ENCODE measurements at regions not wholly inside any gene's neighbourhood (a gene's known extent, or its start where the extent isn't known, plus 50 kb on each side); places are given as distances from the start of the nearest gene placed in this dataset.

- no peak for TF ChIP-seq ZNF221 (tag by site-specific recombination; IDR thresholded peaks at IDR 0.05; ENCODE audit: borderline replicate concordance)
These were observed 371.8 kb downstream of the BCL11B start (continued) for GRCh38 chr14:98900236-98900635.

- H3K9me3 ChIP-seq (ENCODE audit: control insufficient read depth, insufficient read depth, low read depth, low read length) = no peaks in the 10 kb centered on the region
- POLR2A ChIA-PET = no interaction called here
These were observed 371.2 kb downstream of the BCL11B start for GRCh38 chr14:98900798-98901197.

More at GRCh38 chr14:98900798-98901197, 371.2 kb downstream of the BCL11B start:
- TF ChIP-seq IKZF3 (tag by site-specific recombination; IDR thresholded peaks at IDR 0.05) = no peak
- TF ChIP-seq, protein P1, sequence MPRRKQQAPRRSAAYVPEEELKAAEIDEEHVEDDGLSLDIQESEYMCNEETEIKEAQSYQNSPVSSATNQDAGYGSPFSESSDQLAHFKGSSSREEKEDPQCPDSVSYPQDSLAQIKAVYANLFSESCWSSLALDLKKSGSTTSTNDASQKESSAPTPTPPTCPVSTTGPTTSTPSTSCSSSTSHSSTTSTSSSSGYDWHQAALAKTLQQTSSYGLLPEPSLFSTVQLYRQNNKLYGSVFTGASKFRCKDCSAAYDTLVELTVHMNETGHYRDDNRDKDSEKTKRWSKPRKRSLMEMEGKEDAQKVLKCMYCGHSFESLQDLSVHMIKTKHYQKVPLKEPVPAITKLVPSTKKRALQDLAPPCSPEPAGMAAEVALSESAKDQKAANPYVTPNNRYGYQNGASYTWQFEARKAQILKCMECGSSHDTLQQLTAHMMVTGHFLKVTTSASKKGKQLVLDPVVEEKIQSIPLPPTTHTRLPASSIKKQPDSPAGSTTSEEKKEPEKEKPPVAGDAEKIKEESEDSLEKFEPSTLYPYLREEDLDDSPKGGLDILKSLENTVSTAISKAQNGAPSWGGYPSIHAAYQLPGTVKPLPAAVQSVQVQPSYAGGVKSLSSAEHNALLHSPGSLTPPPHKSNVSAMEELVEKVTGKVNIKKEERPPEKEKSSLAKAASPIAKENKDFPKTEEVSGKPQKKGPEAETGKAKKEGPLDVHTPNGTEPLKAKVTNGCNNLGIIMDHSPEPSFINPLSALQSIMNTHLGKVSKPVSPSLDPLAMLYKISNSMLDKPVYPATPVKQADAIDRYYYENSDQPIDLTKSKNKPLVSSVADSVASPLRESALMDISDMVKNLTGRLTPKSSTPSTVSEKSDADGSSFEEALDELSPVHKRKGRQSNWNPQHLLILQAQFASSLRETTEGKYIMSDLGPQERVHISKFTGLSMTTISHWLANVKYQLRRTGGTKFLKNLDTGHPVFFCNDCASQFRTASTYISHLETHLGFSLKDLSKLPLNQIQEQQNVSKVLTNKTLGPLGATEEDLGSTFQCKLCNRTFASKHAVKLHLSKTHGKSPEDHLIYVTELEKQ (tag by site-specific recombination; IDR thresholded peaks at IDR 0.05; ENCODE audit: borderline replicate concordance) = no peak
- TF ChIP-seq, protein P2, sequence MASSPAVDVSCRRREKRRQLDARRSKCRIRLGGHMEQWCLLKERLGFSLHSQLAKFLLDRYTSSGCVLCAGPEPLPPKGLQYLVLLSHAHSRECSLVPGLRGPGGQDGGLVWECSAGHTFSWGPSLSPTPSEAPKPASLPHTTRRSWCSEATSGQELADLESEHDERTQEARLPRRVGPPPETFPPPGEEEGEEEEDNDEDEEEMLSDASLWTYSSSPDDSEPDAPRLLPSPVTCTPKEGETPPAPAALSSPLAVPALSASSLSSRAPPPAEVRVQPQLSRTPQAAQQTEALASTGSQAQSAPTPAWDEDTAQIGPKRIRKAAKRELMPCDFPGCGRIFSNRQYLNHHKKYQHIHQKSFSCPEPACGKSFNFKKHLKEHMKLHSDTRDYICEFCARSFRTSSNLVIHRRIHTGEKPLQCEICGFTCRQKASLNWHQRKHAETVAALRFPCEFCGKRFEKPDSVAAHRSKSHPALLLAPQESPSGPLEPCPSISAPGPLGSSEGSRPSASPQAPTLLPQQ (tag by site-specific recombination; IDR thresholded peaks at IDR 0.05) = no peak
- TF ChIP-seq ZNF341 (tag by site-specific recombination; IDR thresholded peaks at IDR 0.05; ENCODE audit: low read depth) = no peak
- TF ChIP-seq ZNF76 (tag by site-specific recombination; IDR thresholded peaks at IDR 0.05; ENCODE audit: borderline replicate concordance, low read depth) = no peak
- no peak for TF ChIP-seq ZNF391 (tag by site-specific recombination; IDR thresholded peaks at IDR 0.05; ENCODE audit: borderline replicate concordance, low read depth)
- TF ChIP-seq ZFP3 (tag by site-specific recombination; IDR thresholded peaks at IDR 0.05; ENCODE audit: low read depth) = no peak
- TF ChIP-seq ZNF169 (tag by site-specific recombination; IDR thresholded peaks at IDR 0.05) = no peak
- no peak for TF ChIP-seq ZNF629 (tag by site-specific recombination; IDR thresholded peaks at IDR 0.05)
- no peak for TF ChIP-seq ZNF362 (tag by site-specific recombination; IDR thresholded peaks at IDR 0.05)
- no peak for TF ChIP-seq ZNF366 (tag by site-specific recombination; conservative IDR thresholded peaks at IDR 0.05)
- no peak for TF ChIP-seq PATZ1 (tag by site-specific recombination; IDR thresholded peaks at IDR 0.05)
- no peak for TF ChIP-seq SCRT2 (tag by site-specific recombination; IDR thresholded peaks at IDR 0.05)
- TF ChIP-seq ZNF292 (tag by site-specific recombination; IDR thresholded peaks at IDR 0.05; ENCODE audit: borderline replicate concordance, low read depth) = no peak
- Histone ChIP-seq H3K36me3 (ENCODE audit: control insufficient read depth in 2 of 2, insufficient read depth in 1 of 2, low read length in 2 of 2) (no peaks in the 10 kb centered on the region), H3K4me3 (ENCODE audit: low read depth, low read length) (no peak overlapping the region), H3K27ac (ENCODE audit: extremely low read depth, low read depth, low read length) (no peak overlapping the region), H3K4me1 (ENCODE audit: control insufficient read depth, insufficient read depth, low read length) (peaks cover 7% of the 10 kb centered on the region)
- CTCF ChIA-PET = interaction anchor here (0.6 kb wide), 1 partner anchor 1681 kb away, joined by 3 read pairs; no protein-coding TSS in a partner anchor
